Mesothelial cell of epicardium (in vitro differentiated cells): ENCODE measurements at regions not wholly inside any gene's neighbourhood (a gene's known extent, or its start where the extent isn't known, plus 50 kb on each side); places are given as distances from the start of the nearest gene placed in this dataset.
"Not testable (repeated sequence)": the region's sequence is repeated elsewhere in the genome, so short reads cannot be mapped to it uniquely, and the experiment has no call there.

Experiments
- DNase-seq, 2 experiments: peaks; one replicate each; pipeline ENCODE4 v3.0.0; 2021; ENCODE audit warnings: low spot score in 2 of 2; ENCODE audit not compliant: unreplicated experiment in 2 of 2
- H3K27ac Mint-ChIP-seq: 2 replicates; pipeline ENCODE4 v1.8.0; 2021; ENCODE audit warnings: mixed read lengths
- H3K27me3 Mint-ChIP-seq: 2 replicates; pipeline ENCODE4 v1.8.0; 2021; ENCODE audit warnings: low read depth, mixed read lengths
- H3K36me3 Mint-ChIP-seq: 2 replicates; pipeline ENCODE4 v1.8.0; 2021; ENCODE audit warnings: mixed read lengths
- H3K4me1 Mint-ChIP-seq: 2 replicates; pipeline ENCODE4 v1.8.0; 2021; ENCODE audit warnings: mixed read lengths
- H3K4me3 Mint-ChIP-seq: 2 replicates; pipeline ENCODE4 v1.8.0; 2021; ENCODE audit warnings: mild to moderate bottlenecking, moderate library complexity, mixed read lengths
- H3K9me3 Mint-ChIP-seq: 2 replicates; pipeline ENCODE4 v1.8.0; 2021; ENCODE audit warnings: mixed read lengths
- TF ChIP-seq, protein P1 (sequence below): fragments of 200-600 bp; sonication (generic); IDR thresholded peaks from one replicate; pipeline ENCODE4 v1.5.0; 2021; ENCODE audit warnings: antibody characterized with exemption; ENCODE audit not compliant: unreplicated experiment

DNA sequence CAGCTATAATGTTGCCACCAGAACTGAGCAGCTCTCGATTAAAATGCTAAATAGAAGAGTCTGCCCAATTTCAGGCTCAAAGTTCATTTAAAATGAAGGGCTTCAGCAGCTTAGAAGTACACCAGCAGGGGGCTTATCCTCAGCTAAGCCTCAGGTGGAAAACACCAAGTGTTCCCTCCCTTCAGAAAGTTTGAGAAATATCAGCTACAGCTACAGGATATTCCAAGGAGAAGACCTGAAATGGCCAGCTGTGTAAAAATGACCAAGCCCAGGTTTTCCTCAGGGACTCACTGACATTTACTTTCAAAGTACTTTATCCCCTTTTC, 395.4 kb downstream of the DTWD2 start:
- no peak for DNase-seq
- no peaks in the 10 kb centered on the region for H3K36me3 Mint-ChIP-seq
- no peaks in the 10 kb centered on the region for H3K27me3 Mint-ChIP-seq
- H3K9me3 Mint-ChIP-seq: no peaks in the 10 kb centered on the region
- H3K27ac Mint-ChIP-seq: no peak overlapping the region
- TF ChIP-seq, protein P1, sequence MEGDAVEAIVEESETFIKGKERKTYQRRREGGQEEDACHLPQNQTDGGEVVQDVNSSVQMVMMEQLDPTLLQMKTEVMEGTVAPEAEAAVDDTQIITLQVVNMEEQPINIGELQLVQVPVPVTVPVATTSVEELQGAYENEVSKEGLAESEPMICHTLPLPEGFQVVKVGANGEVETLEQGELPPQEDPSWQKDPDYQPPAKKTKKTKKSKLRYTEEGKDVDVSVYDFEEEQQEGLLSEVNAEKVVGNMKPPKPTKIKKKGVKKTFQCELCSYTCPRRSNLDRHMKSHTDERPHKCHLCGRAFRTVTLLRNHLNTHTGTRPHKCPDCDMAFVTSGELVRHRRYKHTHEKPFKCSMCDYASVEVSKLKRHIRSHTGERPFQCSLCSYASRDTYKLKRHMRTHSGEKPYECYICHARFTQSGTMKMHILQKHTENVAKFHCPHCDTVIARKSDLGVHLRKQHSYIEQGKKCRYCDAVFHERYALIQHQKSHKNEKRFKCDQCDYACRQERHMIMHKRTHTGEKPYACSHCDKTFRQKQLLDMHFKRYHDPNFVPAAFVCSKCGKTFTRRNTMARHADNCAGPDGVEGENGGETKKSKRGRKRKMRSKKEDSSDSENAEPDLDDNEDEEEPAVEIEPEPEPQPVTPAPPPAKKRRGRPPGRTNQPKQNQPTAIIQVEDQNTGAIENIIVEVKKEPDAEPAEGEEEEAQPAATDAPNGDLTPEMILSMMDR: no peak
- H3K4me3 Mint-ChIP-seq: no peak overlapping the region
- no peaks in the 10 kb centered on the region for H3K4me1 Mint-ChIP-seq

DNA sequence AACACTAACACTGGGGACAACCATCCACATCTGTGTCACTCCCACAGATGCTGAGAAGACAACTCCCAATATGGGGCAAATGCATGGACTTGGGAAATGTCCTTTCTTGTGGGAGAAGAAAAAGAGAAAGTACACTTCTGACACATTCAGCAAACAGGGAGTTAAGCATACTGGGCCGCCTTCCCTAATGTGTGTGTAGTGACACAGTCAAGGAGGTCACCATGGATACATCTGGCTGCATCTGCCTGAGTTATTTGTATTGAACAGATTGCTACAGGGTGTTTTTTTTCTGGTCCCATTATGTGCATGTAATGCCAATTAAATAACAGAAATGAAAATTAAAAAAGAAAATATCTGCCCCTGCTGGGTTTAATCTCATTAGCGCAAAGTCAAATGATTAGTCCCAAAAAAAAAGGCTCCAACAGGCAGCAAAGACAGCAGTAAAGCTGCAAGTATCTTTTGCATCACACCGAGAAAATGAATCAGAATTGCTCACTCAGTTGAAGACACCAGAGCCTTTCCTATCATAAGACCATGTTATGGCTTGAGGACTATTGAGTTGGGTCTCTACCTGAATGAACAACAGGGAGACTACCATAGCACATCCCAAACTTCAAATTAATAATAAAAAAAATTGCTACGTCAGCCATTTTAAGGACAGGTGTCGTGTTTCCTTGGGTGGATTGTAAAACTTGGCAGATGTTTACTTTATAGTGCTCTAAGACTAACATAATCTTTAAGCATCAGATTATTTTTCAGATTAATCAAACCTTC, 395.9 kb downstream of the DTWD2 start:
- Mint-ChIP-seq H3K4me1 (no peaks in the 10 kb centered on the region), H3K36me3 (no peaks in the 10 kb centered on the region), H3K27me3 (no peaks in the 10 kb centered on the region), H3K4me3 (no peak overlapping the region), H3K27ac (no peak overlapping the region), H3K9me3 (no peaks in the 10 kb centered on the region)
- TF ChIP-seq, protein P1: no peak
- no peak for DNase-seq

DNA sequence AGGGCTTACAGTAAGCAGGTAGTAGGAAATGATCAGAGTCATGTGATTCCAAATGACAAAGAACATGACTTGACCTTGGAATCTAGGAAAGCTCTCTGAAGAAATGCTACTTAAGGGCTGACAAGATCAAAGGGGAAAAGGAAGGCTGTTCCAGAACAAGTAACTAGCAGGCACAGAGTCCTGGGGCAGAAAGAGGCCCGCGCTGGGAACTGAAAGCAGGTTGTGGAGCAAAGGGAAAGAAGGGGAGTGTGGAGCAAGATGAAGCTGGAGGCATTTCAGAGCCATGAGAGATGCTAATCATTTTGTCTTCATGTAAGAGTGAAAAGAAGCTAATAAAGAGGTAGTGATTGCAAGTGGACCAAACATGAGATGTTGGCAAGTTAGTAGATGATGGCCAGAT, 397.5 kb downstream of the DTWD2 start:
- no peak for DNase-seq
- Mint-ChIP-seq H3K4me3 (no peak overlapping the region), H3K36me3 (no peaks in the 10 kb centered on the region), H3K4me1 (no peaks in the 10 kb centered on the region), H3K27me3 (no peaks in the 10 kb centered on the region), H3K9me3 (no peaks in the 10 kb centered on the region), H3K27ac (no peak overlapping the region)
- TF ChIP-seq, protein P1: no peak

DNA sequence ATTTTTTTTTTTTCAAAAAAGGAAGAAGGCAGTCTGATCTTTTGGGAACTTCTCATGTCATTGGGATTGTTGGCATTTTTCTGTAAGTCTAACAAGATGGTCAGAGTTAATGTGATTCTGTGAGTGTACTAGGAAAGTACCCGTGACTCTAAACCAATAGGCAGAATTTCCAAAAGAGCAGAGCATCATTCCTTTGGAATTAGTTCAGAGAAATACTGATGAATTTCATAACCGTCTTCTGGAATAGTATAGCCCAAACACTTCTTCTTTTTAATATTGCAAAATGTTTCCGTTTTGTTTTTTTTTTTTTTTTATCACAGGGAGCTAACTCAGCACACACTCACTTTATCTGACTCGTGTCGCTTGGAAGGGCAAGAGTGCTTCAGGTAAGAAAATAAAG, 407.4 kb downstream of the DTWD2 start:
- Mint-ChIP-seq H3K36me3 (no peaks in the 10 kb centered on the region), H3K4me3 (no peak overlapping the region), H3K27ac (no peak overlapping the region), H3K4me1 (peaks cover 8% of the 10 kb centered on the region), H3K9me3 (peaks cover 3% of the 10 kb centered on the region), H3K27me3 (no peaks in the 10 kb centered on the region)
- TF ChIP-seq, protein P1: no peak
- DNase-seq: no peak

DNA sequence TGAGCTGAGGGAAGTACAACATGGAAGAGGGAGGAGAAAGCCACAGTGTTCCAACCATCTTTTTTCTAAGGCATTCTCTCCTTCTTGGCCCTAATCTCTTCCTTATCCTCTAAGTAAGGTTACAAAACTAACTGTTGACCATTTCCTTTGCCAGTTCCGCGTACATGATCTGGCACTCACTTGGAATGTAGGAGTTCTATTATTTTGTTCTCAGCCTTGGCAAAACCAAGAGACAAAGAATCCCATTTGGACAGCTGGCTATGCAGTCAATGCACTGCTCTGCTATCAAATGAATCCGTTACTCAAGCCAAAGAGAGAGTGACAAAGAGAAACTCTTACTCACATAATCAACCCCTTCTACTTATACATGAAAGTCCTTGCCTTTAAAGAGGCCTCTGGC, 410.3 kb downstream of the DTWD2 start:
- H3K36me3 Mint-ChIP-seq: no peaks in the 10 kb centered on the region
- H3K4me3 Mint-ChIP-seq: no peak overlapping the region
- no peaks in the 10 kb centered on the region for H3K4me1 Mint-ChIP-seq
- H3K27me3 Mint-ChIP-seq: no peaks in the 10 kb centered on the region
- TF ChIP-seq, protein P1: no peak
- no peak for DNase-seq
- no peak overlapping the region for H3K27ac Mint-ChIP-seq
- peaks cover 5% of the 10 kb centered on the region for H3K9me3 Mint-ChIP-seq

DNA sequence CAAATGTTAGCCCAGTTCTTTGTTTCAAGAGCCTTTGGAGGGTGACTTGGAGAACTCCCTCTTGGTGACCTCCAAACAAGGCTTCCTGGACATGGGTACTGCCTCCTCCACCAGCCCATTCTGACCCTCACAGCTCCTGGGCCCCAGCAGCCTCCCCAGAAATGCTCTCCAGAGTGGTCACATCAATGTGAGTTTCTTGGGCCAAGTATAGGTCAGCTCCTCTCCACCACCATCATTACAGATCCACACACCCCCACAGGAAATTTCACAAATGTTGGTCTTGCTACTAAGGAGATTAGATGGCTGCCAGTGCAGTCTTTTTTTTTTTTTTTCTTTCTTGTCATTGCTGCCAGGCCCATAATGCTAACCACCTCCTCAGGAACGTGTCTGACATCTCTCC, 410.7 kb downstream of the DTWD2 start:
- Mint-ChIP-seq H3K4me1 (no peaks in the 10 kb centered on the region), H3K4me3 (no peak overlapping the region), H3K27ac (no peak overlapping the region), H3K36me3 (no peaks in the 10 kb centered on the region), H3K9me3 (peaks cover 5% of the 10 kb centered on the region), H3K27me3 (no peaks in the 10 kb centered on the region)
- TF ChIP-seq, protein P1: no peak
- no peak for DNase-seq

DNA sequence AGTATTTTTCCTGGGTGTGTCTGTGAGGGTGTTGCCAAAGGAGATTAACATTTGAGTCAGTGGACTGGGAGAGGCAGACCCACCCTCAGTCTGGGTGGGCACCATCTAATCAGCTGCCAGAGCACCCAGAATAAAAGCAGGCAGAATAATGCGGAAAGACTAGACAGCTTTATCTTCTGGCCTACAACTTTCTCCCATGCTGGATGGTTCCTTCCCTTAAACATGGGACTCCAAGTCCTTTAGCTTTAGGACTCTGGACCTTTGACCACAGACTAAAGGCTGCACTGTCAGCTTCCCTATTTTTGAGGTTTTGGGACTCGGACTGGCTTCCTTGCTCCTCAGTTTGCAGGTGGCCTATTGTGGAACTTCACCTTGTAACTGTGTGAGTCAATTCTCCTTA, 418.1 kb downstream of the DTWD2 start:
- H3K4me1 Mint-ChIP-seq, H3K4me3 Mint-ChIP-seq, H3K36me3 Mint-ChIP-seq, DNase-seq, H3K27me3 Mint-ChIP-seq, H3K27ac Mint-ChIP-seq: not testable (repeated sequence)
- peaks cover 10% of the 10 kb centered on the region for H3K9me3 Mint-ChIP-seq

DNA sequence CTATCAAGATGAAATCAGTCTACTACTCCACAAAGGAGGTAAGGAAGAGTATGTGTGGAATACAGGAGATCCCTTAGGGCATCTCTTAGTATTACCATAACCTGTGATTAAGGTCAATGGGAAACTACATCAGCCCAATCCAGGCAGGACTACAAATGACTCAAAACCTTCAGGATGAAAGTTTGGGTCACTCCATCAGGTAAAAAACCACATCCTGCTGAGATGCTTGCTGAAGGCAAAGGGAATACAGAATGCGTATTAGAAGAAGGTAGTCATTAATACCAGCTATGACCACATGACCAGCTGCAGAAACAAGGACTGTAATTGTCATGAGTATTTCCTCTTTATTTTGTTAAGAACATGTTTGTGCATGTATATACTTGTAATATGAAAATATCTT, 418.8 kb downstream of the DTWD2 start:
- H3K4me3 Mint-ChIP-seq, H3K27ac Mint-ChIP-seq, H3K27me3 Mint-ChIP-seq, DNase-seq, H3K36me3 Mint-ChIP-seq, H3K4me1 Mint-ChIP-seq: not testable (repeated sequence)
- peaks cover 10% of the 10 kb centered on the region for H3K9me3 Mint-ChIP-seq
